ENCODE measurements at regions not wholly inside any gene's neighbourhood (a gene's known extent, or its start where the extent isn't known, plus 50 kb on each side); places are given as distances from the start of the nearest gene placed in this dataset.
A peak's percentile ranks its signal among the peaks of the same experiment; 100 is the strongest.

DNA sequence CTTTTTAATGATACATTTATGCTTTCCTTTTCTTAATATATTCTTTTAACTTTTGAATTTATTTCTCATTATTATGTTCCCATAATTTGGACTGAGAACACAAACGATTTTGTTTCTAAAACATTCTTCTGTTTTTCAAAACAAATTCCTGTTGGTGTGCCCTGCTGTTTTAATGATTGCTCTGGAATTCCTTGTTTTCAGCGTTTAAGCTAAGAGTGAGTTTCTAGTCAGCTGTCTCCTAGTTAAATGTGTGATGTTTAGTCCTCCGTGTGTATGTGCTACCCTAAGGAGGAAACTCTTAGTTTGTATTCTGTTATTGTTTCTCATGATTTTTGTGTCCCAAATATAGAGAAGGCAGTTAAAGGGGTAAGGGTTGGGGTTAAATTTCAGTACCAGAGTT is 306.1 kb upstream of the RGS17 start (continued):
- TF ChIP-seq, protein P1, sequence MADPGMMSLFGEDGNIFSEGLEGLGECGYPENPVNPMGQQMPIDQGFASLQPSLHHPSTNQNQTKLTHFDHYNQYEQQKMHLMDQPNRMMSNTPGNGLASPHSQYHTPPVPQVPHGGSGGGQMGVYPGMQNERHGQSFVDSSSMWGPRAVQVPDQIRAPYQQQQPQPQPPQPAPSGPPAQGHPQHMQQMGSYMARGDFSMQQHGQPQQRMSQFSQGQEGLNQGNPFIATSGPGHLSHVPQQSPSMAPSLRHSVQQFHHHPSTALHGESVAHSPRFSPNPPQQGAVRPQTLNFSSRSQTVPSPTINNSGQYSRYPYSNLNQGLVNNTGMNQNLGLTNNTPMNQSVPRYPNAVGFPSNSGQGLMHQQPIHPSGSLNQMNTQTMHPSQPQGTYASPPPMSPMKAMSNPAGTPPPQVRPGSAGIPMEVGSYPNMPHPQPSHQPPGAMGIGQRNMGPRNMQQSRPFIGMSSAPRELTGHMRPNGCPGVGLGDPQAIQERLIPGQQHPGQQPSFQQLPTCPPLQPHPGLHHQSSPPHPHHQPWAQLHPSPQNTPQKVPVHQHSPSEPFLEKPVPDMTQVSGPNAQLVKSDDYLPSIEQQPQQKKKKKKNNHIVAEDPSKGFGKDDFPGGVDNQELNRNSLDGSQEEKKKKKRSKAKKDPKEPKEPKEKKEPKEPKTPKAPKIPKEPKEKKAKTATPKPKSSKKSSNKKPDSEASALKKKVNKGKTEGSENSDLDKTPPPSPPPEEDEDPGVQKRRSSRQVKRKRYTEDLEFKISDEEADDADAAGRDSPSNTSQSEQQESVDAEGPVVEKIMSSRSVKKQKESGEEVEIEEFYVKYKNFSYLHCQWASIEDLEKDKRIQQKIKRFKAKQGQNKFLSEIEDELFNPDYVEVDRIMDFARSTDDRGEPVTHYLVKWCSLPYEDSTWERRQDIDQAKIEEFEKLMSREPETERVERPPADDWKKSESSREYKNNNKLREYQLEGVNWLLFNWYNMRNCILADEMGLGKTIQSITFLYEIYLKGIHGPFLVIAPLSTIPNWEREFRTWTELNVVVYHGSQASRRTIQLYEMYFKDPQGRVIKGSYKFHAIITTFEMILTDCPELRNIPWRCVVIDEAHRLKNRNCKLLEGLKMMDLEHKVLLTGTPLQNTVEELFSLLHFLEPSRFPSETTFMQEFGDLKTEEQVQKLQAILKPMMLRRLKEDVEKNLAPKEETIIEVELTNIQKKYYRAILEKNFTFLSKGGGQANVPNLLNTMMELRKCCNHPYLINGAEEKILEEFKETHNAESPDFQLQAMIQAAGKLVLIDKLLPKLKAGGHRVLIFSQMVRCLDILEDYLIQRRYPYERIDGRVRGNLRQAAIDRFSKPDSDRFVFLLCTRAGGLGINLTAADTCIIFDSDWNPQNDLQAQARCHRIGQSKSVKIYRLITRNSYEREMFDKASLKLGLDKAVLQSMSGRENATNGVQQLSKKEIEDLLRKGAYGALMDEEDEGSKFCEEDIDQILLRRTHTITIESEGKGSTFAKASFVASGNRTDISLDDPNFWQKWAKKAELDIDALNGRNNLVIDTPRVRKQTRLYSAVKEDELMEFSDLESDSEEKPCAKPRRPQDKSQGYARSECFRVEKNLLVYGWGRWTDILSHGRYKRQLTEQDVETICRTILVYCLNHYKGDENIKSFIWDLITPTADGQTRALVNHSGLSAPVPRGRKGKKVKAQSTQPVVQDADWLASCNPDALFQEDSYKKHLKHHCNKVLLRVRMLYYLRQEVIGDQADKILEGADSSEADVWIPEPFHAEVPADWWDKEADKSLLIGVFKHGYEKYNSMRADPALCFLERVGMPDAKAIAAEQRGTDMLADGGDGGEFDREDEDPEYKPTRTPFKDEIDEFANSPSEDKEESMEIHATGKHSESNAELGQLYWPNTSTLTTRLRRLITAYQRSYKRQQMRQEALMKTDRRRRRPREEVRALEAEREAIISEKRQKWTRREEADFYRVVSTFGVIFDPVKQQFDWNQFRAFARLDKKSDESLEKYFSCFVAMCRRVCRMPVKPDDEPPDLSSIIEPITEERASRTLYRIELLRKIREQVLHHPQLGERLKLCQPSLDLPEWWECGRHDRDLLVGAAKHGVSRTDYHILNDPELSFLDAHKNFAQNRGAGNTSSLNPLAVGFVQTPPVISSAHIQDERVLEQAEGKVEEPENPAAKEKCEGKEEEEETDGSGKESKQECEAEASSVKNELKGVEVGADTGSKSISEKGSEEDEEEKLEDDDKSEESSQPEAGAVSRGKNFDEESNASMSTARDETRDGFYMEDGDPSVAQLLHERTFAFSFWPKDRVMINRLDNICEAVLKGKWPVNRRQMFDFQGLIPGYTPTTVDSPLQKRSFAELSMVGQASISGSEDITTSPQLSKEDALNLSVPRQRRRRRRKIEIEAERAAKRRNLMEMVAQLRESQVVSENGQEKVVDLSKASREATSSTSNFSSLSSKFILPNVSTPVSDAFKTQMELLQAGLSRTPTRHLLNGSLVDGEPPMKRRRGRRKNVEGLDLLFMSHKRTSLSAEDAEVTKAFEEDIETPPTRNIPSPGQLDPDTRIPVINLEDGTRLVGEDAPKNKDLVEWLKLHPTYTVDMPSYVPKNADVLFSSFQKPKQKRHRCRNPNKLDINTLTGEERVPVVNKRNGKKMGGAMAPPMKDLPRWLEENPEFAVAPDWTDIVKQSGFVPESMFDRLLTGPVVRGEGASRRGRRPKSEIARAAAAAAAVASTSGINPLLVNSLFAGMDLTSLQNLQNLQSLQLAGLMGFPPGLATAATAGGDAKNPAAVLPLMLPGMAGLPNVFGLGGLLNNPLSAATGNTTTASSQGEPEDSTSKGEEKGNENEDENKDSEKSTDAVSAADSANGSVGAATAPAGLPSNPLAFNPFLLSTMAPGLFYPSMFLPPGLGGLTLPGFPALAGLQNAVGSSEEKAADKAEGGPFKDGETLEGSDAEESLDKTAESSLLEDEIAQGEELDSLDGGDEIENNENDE (IDR thresholded peaks at IDR 0.05; ENCODE audit: insufficient replicate concordance, low read length) = peak; percentile 70
- TF ChIP-seq POLR2A (IDR thresholded peaks at IDR 0.05; ENCODE audit: control extremely low read depth in 1 of 2, low read depth in 2 of 2, low read length in 2 of 2) = no peak
- TF ChIP-seq TBP (IDR thresholded peaks at IDR 0.05; ENCODE audit: low read depth, low read length) = no peak
- TF ChIP-seq TEAD4 (IDR thresholded peaks at IDR 0.05; ENCODE audit: low read depth, low read length) = peak; percentile 89
- TF ChIP-seq SP4 (IDR thresholded peaks at IDR 0.05; ENCODE audit: low read length) = no peak
- TF ChIP-seq SP1 (IDR thresholded peaks at IDR 0.05; ENCODE audit: low read depth, low read length) = peak; percentile 40; the same call in 1 of the 2 replicates
- TF ChIP-seq NANOG (IDR thresholded peaks at IDR 0.05; ENCODE audit: insufficient read depth, low read depth, low read length, poor library complexity, severe bottlenecking) = peak; percentile 91
